ENCODE measurements at regions not wholly inside any gene's neighbourhood (a gene's known extent, or its start where the extent isn't known, plus 50 kb on each side); places are given as distances from the start of the nearest gene placed in this dataset.

- TF ChIP-seq CTCF (IDR thresholded peaks at IDR 0.05) (no peak), POLR2AphosphoS5 (IDR thresholded peaks at IDR 0.05) (no peak)
Measured at GRCh38 chr3:145177828-145178227, 983.2 kb downstream of the PLOD2 start.
